ENCODE measurements at regions not wholly inside any gene's neighbourhood (a gene's known extent, or its start where the extent isn't known, plus 50 kb on each side); places are given as distances from the start of the nearest gene placed in this dataset.

GRCh38 chr3:59553076-59553475, 503.3 kb upstream of the CFAP20DC start:
- TF ChIP-seq CTCF (IDR thresholded peaks at IDR 0.05; ENCODE audit: poor library complexity) (no peak), EZH2 (IDR thresholded peaks at IDR 0.05; ENCODE audit: borderline replicate concordance) (no peak), EZH2phosphoT487 (IDR thresholded peaks at IDR 0.05; ENCODE audit: low read depth, severe bottlenecking, unreplicated experiment) (no peak)

Data from hepatocyte (in vitro differentiated cells).